ENCODE measurements at regions not wholly inside any gene's neighbourhood (a gene's known extent, or its start where the extent isn't known, plus 50 kb on each side); places are given as distances from the start of the nearest gene placed in this dataset.

- Mint-ChIP-seq H3K27me3 (ENCODE audit: low read depth in 3 of 3) (peaks cover 10 to 44% (median 12%) of the 10 kb centered on the region in 3 donors), H3K4me1 (no peaks in the 10 kb centered on the region), H3K9me3 (peaks cover 0 to 6% (median 0%) of the 10 kb centered on the region in 6 donors), H3K36me3 (no peaks in the 10 kb centered on the region), H3K4me3 (no peak overlapping the region), H3K27ac (no peak overlapping the region)
- no peak for DNase-seq
These were observed 266.7 kb upstream of the FOXQ1 start for GRCh38 chr6:1045239-1045638.

GRCh38 chr6:1044040-1044836 lies 267.7 kb upstream of the FOXQ1 start:
- Mint-ChIP-seq H3K4me1 (no peaks in the 10 kb centered on the region), H3K36me3 (no peaks in the 10 kb centered on the region), H3K9me3 (peaks cover 0 to 6% (median 0%) of the 10 kb centered on the region in 6 donors), H3K4me3 (no peak overlapping the region), H3K27ac (no peak overlapping the region), H3K27me3 (ENCODE audit: low read depth in 3 of 3) (peaks cover 6 to 39% (median 7%) of the 10 kb centered on the region in 3 donors)
- no peak for DNase-seq

- Mint-ChIP-seq H3K4me3 (no peak overlapping the region), H3K9me3 (peaks cover 0 to 6% (median 0%) of the 10 kb centered on the region in 6 donors), H3K4me1 (no peaks in the 10 kb centered on the region), H3K27ac (no peak overlapping the region), H3K36me3 (no peaks in the 10 kb centered on the region), H3K27me3 (ENCODE audit: low read depth in 3 of 3) (peaks cover 6 to 39% (median 6%) of the 10 kb centered on the region in 3 donors)
- DNase-seq, result no peak
These were observed 268.5 kb upstream of the FOXQ1 start for GRCh38 chr6:1043458-1043836.

- Mint-ChIP-seq H3K36me3 (no peaks in the 10 kb centered on the region), H3K9me3 (peaks cover 0 to 1% (median 0%) of the 10 kb centered on the region in 6 donors), H3K4me3 (no peak overlapping the region), H3K27ac (no peak overlapping the region), H3K27me3 (ENCODE audit: low read depth in 3 of 3) (peaks cover 2 to 33% (median 4%) of the 10 kb centered on the region in 3 donors), H3K4me1 (no peaks in the 10 kb centered on the region)
- no peak for DNase-seq
These were observed 269.1 kb upstream of the FOXQ1 start for GRCh38 chr6:1042583-1043457.

- Mint-ChIP-seq H3K9me3 (no peaks in the 10 kb centered on the region), H3K27me3 (ENCODE audit: low read depth in 3 of 3) (peaks cover 2 to 24% (median 2%) of the 10 kb centered on the region in 3 donors), H3K4me3 (no peak overlapping the region), H3K4me1 (no peaks in the 10 kb centered on the region), H3K27ac (no peak overlapping the region), H3K36me3 (no peaks in the 10 kb centered on the region)
- no peak for DNase-seq
These were observed 271.5 kb upstream of the FOXQ1 start for GRCh38 chr6:1040393-1040792.

- Mint-ChIP-seq H3K4me3 (no peak overlapping the region), H3K27me3 (ENCODE audit: low read depth in 3 of 3) (peaks cover 2 to 25% (median 2%) of the 10 kb centered on the region in 3 donors), H3K27ac (no peak overlapping the region), H3K4me1 (no peaks in the 10 kb centered on the region), H3K9me3 (no peaks in the 10 kb centered on the region), H3K36me3 (no peaks in the 10 kb centered on the region)
- no peak for DNase-seq
These were observed 272.2 kb upstream of the FOXQ1 start for GRCh38 chr6:1039746-1040145.

GRCh38 chr6:1039191-1039590 lies 272.7 kb upstream of the FOXQ1 start:
- H3K27me3 Mint-ChIP-seq (ENCODE audit: low read depth in 3 of 3), result peaks cover 2 to 21% (median 2%) of the 10 kb centered on the region in 3 donors

GRCh38 chr6:1037430-1038202 lies 274.3 kb upstream of the FOXQ1 start:
- H3K36me3 Mint-ChIP-seq, result no peaks in the 10 kb centered on the region
- H3K4me1 Mint-ChIP-seq, result no peaks in the 10 kb centered on the region
- H3K9me3 Mint-ChIP-seq, result no peaks in the 10 kb centered on the region
- H3K27me3 Mint-ChIP-seq (ENCODE audit: low read depth in 3 of 3), result peaks cover 2 to 9% (median 3%) of the 10 kb centered on the region in 3 donors
- H3K27ac Mint-ChIP-seq, result no peak overlapping the region
- H3K4me3 Mint-ChIP-seq, result no peak overlapping the region
- no peak for DNase-seq

More at GRCh38 chr6:1039191-1039590, 272.7 kb upstream of the FOXQ1 start:
- no peaks in the 10 kb centered on the region for H3K36me3 Mint-ChIP-seq
- no peak overlapping the region for H3K27ac Mint-ChIP-seq
- DNase-seq, result no peak
- no peaks in the 10 kb centered on the region for H3K9me3 Mint-ChIP-seq
- no peak overlapping the region for H3K4me3 Mint-ChIP-seq
- no peaks in the 10 kb centered on the region for H3K4me1 Mint-ChIP-seq

- Mint-ChIP-seq H3K4me1 (no peaks in the 10 kb centered on the region), H3K27me3 (ENCODE audit: low read depth in 3 of 3) (peaks cover 3 to 9% (median 6%) of the 10 kb centered on the region in 3 donors), H3K36me3 (no peaks in the 10 kb centered on the region), H3K9me3 (no peaks in the 10 kb centered on the region), H3K27ac (no peak overlapping the region), H3K4me3 (no peak overlapping the region)
- DNase-seq, result no peak
These were observed 276.5 kb upstream of the FOXQ1 start for GRCh38 chr6:1035401-1035800.

GRCh38 chr6:1031720-1032119 lies 280.2 kb upstream of the FOXQ1 start:
- no peak for DNase-seq
- no peak overlapping the region for H3K4me3 Mint-ChIP-seq
- no peak overlapping the region for H3K27ac Mint-ChIP-seq
- no peaks in the 10 kb centered on the region for H3K4me1 Mint-ChIP-seq
- no peaks in the 10 kb centered on the region for H3K36me3 Mint-ChIP-seq
- peaks cover 3 to 12% (median 7%) of the 10 kb centered on the region in 3 donors for H3K27me3 Mint-ChIP-seq (ENCODE audit: low read depth in 3 of 3)
- no peaks in the 10 kb centered on the region for H3K9me3 Mint-ChIP-seq

GRCh38 chr6:1029141-1029540 lies 282.8 kb upstream of the FOXQ1 start:
- Mint-ChIP-seq H3K4me3 (no peak overlapping the region), H3K9me3 (no peaks in the 10 kb centered on the region), H3K27me3 (ENCODE audit: low read depth in 3 of 3) (peaks cover 3 to 9% (median 9%) of the 10 kb centered on the region in 3 donors), H3K36me3 (no peaks in the 10 kb centered on the region), H3K4me1 (no peaks in the 10 kb centered on the region), H3K27ac (no peak overlapping the region)
- no peak for DNase-seq

- no peak for DNase-seq
- no peaks in the 10 kb centered on the region for H3K36me3 Mint-ChIP-seq
- H3K27ac Mint-ChIP-seq, result no peak overlapping the region
- H3K9me3 Mint-ChIP-seq, result no peaks in the 10 kb centered on the region
- H3K4me3 Mint-ChIP-seq, result no peak overlapping the region
- H3K4me1 Mint-ChIP-seq, result no peaks in the 10 kb centered on the region
- H3K27me3 Mint-ChIP-seq (ENCODE audit: low read depth in 3 of 3), result peaks cover 3 to 12% (median 11%) of the 10 kb centered on the region in 3 donors
These were observed 283.2 kb upstream of the FOXQ1 start for GRCh38 chr6:1028723-1029122.

GRCh38 chr6:1027795-1028569 lies 283.9 kb upstream of the FOXQ1 start:
- DNase-seq, result no peak
- H3K4me3 Mint-ChIP-seq, result no peak overlapping the region

More at GRCh38 chr6:1027795-1028569, 283.9 kb upstream of the FOXQ1 start:
- Mint-ChIP-seq H3K27ac (no peak overlapping the region), H3K4me1 (no peaks in the 10 kb centered on the region), H3K36me3 (no peaks in the 10 kb centered on the region), H3K27me3 (ENCODE audit: low read depth in 3 of 3) (peaks cover 3 to 16% (median 11%) of the 10 kb centered on the region in 3 donors), H3K9me3 (no peaks in the 10 kb centered on the region)

Measured in immature natural killer cell (primary cell).